K562 (cell line): ENCODE measurements at regions not wholly inside any gene's neighbourhood (a gene's known extent, or its start where the extent isn't known, plus 50 kb on each side); places are given as distances from the start of the nearest gene placed in this dataset.
A peak's percentile ranks its signal among the peaks of the same experiment; 100 is the strongest.

Experiments
- CXXC5 ChIP-seq: fragments of 250-450 bp; sonication (Bioruptor Pico); IDR thresholded peaks from 2 replicates; pipeline ENCODE4 v1.8.0; 2022; ENCODE audit warnings: inconsistent platforms, mild to moderate bottlenecking, moderate library complexity
- DMBX1 ChIP-seq: fragments of 250-450 bp; sonication (Bioruptor Pico); IDR thresholded peaks from 2 replicates; pipeline ENCODE4 v1.8.0; 2022; ENCODE audit warnings: inconsistent platforms, mild to moderate bottlenecking, moderate library complexity, borderline replicate concordance
- ETS2 ChIP-seq: IDR thresholded peaks from 2 replicates; pipeline ENCODE4 v1.6.1; 2016; ENCODE audit warnings: borderline replicate concordance, missing genetic modification characterization, mild to moderate bottlenecking, moderate library complexity, missing compliant biosample characterization; ENCODE audit not compliant: poor library complexity, severe bottlenecking
- FOXK1 ChIP-seq: sonication (generic); formaldehyde crosslinking; IDR thresholded peaks from 2 replicates; pipeline ENCODE4 v1.8.0; 2022; ENCODE audit warnings: missing genetic modification reagents, mild to moderate bottlenecking, borderline replicate concordance
- GTF2A2 ChIP-seq: IDR thresholded peaks from 2 replicates; pipeline ENCODE4 v1.6.1; 2016; ENCODE audit warnings: mild to moderate bottlenecking, missing genetic modification characterization, missing compliant biosample characterization
- KDM5B ChIP-seq: fragments of 200-600 bp; sonication (generic); IDR thresholded peaks from 2 replicates; pipeline ENCODE4 v1.6.1; 2012; ENCODE audit warnings: low read depth, mild to moderate bottlenecking, moderate library complexity, low read length, control low read depth, inconsistent platforms; ENCODE audit not compliant: insufficient replicate concordance
- NFIC ChIP-seq: fragments of 450-650 bp; IDR thresholded peaks from 2 replicates; pipeline ENCODE4 v1.6.1; 2017; ENCODE audit warnings: mild to moderate bottlenecking, inconsistent platforms
- NR2C1 ChIP-seq, 2 experiments: fragments of 450-650 bp; IDR thresholded peaks; 2 replicates each; pipeline ENCODE4 v1.6.1; 2017; ENCODE audit warnings: mild to moderate bottlenecking in 2 of 2, antibody characterized with exemption in 1 of 2, inconsistent platforms in 1 of 2, missing compliant biosample characterization in 1 of 2, missing genetic modification characterization in 1 of 2
- RBM39 ChIP-seq: fragments of 200-400 bp; formaldehyde crosslinking; optimal IDR thresholded peaks from 2 replicates; pipeline ENCODE3; 2018; ENCODE audit warnings: low read depth, low read length
- ZNF224 ChIP-seq: sonication (generic); formaldehyde crosslinking; IDR thresholded peaks from 2 replicates; pipeline ENCODE4 v1.8.0; 2022; ENCODE audit warnings: mild to moderate bottlenecking, missing genetic modification reagents
- TF ChIP-seq, protein P1 (sequence below): fragments of 450-650 bp; IDR thresholded peaks from 2 replicates; pipeline ENCODE4 v1.6.1; 2016; ENCODE audit warnings: mild to moderate bottlenecking, moderate library complexity
- TF ChIP-seq, protein P2 (sequence below): fragments of 250-450 bp; sonication (Bioruptor Pico); IDR thresholded peaks from 2 replicates; pipeline ENCODE4 v1.9.0; 2021; ENCODE audit warnings: mild to moderate bottlenecking

DNA sequence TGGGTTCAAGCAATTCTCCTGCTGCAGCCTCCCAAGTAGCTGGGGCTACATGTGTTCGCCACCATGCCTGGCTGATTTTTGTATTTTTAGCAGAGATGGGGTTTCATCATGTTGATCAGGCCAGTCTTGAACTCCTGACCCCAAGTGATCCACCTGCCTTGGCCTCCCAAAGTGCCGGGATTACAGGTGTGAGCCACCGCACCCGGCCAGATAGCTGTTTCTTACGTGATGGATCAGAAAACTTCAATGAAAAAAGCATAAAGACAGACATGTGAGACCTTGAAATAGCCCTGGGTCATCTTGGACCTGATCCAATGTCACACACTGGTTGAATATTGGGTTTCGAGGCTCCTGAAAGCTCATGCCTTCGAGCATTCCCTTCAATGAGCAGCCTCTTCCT is 66.7 kb upstream of the RTN4 start (continued):
- TF ChIP-seq, protein P1, sequence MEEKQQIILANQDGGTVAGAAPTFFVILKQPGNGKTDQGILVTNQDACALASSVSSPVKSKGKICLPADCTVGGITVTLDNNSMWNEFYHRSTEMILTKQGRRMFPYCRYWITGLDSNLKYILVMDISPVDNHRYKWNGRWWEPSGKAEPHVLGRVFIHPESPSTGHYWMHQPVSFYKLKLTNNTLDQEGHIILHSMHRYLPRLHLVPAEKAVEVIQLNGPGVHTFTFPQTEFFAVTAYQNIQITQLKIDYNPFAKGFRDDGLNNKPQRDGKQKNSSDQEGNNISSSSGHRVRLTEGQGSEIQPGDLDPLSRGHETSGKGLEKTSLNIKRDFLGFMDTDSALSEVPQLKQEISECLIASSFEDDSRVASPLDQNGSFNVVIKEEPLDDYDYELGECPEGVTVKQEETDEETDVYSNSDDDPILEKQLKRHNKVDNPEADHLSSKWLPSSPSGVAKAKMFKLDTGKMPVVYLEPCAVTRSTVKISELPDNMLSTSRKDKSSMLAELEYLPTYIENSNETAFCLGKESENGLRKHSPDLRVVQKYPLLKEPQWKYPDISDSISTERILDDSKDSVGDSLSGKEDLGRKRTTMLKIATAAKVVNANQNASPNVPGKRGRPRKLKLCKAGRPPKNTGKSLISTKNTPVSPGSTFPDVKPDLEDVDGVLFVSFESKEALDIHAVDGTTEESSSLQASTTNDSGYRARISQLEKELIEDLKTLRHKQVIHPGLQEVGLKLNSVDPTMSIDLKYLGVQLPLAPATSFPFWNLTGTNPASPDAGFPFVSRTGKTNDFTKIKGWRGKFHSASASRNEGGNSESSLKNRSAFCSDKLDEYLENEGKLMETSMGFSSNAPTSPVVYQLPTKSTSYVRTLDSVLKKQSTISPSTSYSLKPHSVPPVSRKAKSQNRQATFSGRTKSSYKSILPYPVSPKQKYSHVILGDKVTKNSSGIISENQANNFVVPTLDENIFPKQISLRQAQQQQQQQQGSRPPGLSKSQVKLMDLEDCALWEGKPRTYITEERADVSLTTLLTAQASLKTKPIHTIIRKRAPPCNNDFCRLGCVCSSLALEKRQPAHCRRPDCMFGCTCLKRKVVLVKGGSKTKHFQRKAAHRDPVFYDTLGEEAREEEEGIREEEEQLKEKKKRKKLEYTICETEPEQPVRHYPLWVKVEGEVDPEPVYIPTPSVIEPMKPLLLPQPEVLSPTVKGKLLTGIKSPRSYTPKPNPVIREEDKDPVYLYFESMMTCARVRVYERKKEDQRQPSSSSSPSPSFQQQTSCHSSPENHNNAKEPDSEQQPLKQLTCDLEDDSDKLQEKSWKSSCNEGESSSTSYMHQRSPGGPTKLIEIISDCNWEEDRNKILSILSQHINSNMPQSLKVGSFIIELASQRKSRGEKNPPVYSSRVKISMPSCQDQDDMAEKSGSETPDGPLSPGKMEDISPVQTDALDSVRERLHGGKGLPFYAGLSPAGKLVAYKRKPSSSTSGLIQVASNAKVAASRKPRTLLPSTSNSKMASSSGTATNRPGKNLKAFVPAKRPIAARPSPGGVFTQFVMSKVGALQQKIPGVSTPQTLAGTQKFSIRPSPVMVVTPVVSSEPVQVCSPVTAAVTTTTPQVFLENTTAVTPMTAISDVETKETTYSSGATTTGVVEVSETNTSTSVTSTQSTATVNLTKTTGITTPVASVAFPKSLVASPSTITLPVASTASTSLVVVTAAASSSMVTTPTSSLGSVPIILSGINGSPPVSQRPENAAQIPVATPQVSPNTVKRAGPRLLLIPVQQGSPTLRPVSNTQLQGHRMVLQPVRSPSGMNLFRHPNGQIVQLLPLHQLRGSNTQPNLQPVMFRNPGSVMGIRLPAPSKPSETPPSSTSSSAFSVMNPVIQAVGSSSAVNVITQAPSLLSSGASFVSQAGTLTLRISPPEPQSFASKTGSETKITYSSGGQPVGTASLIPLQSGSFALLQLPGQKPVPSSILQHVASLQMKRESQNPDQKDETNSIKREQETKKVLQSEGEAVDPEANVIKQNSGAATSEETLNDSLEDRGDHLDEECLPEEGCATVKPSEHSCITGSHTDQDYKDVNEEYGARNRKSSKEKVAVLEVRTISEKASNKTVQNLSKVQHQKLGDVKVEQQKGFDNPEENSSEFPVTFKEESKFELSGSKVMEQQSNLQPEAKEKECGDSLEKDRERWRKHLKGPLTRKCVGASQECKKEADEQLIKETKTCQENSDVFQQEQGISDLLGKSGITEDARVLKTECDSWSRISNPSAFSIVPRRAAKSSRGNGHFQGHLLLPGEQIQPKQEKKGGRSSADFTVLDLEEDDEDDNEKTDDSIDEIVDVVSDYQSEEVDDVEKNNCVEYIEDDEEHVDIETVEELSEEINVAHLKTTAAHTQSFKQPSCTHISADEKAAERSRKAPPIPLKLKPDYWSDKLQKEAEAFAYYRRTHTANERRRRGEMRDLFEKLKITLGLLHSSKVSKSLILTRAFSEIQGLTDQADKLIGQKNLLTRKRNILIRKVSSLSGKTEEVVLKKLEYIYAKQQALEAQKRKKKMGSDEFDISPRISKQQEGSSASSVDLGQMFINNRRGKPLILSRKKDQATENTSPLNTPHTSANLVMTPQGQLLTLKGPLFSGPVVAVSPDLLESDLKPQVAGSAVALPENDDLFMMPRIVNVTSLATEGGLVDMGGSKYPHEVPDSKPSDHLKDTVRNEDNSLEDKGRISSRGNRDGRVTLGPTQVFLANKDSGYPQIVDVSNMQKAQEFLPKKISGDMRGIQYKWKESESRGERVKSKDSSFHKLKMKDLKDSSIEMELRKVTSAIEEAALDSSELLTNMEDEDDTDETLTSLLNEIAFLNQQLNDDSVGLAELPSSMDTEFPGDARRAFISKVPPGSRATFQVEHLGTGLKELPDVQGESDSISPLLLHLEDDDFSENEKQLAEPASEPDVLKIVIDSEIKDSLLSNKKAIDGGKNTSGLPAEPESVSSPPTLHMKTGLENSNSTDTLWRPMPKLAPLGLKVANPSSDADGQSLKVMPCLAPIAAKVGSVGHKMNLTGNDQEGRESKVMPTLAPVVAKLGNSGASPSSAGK = peak; percentile 38
- peak; percentile 19 for TF ChIP-seq CXXC5 (CRISPR knock-in tag)
- TF ChIP-seq GTF2A2 (tag) = peak; percentile 63; the same call in 1 of the 2 replicates
- peak; percentile 21 for TF ChIP-seq ETS2 (tag)
- TF ChIP-seq, protein P2, sequence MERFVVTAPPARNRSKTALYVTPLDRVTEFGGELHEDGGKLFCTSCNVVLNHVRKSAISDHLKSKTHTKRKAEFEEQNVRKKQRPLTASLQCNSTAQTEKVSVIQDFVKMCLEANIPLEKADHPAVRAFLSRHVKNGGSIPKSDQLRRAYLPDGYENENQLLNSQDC (CRISPR knock-in tag) = no peak
- TF ChIP-seq DMBX1 = peak; percentile 65; the same call in 1 of the 2 replicates
- peak; percentile 70 for TF ChIP-seq NFIC
- TF ChIP-seq RBM39 = no peak
- TF ChIP-seq FOXK1 (CRISPR knock-in tag) = no peak
- no peak for TF ChIP-seq NR2C1 (IDR thresholded peaks at IDR 0.05)
- peak; percentile 59; the same call in 1 of the 2 replicates for TF ChIP-seq NR2C1 (tag; IDR thresholded peaks at IDR 0.05)
- TF ChIP-seq KDM5B = no peak
- no peak for TF ChIP-seq ZNF224 (CRISPR knock-in tag)
